ENCODE measurements at regions not wholly inside any gene's neighbourhood (a gene's known extent, or its start where the extent isn't known, plus 50 kb on each side); places are given as distances from the start of the nearest gene placed in this dataset.

GRCh38 chr10:59106441-59106840 lies 70.0 kb upstream of the PHYHIPL start:
- CTCF ChIA-PET = no interaction called here
- no peak for DNase-seq (ENCODE audit: extremely low spot score)
- POLR2A ChIA-PET = no interaction called here
- TF ChIP-seq FOXA1 (IDR thresholded peaks at IDR 0.05) = no peak
- no peak for TF ChIP-seq FOXK2 (IDR thresholded peaks at IDR 0.05)
- no peak for TF ChIP-seq LEF1 (IDR thresholded peaks at IDR 0.05; ENCODE audit: borderline replicate concordance)
- no peak for TF ChIP-seq ELF4 (IDR thresholded peaks at IDR 0.05)
- no peak for TF ChIP-seq ZNF384 (IDR thresholded peaks at IDR 0.05)
- no peak for TF ChIP-seq SP1 (IDR thresholded peaks at IDR 0.05)
- no peak for TF ChIP-seq FOXM1 (IDR thresholded peaks at IDR 0.05; ENCODE audit: borderline replicate concordance)
- TF ChIP-seq ARNT (IDR thresholded peaks at IDR 0.05) = no peak
- TF ChIP-seq PKNOX1 (IDR thresholded peaks at IDR 0.05) = no peak
- no peak for TF ChIP-seq BHLHE40 (IDR thresholded peaks at IDR 0.05; ENCODE audit: borderline replicate concordance)
- no peak for TF ChIP-seq TARDBP (IDR thresholded peaks at IDR 0.05)
- no peak for TF ChIP-seq CTBP1 (IDR thresholded peaks at IDR 0.05; ENCODE audit: borderline replicate concordance)
- no peak for TF ChIP-seq NFRKB (IDR thresholded peaks at IDR 0.05)
- no peak for TF ChIP-seq SUZ12 (IDR thresholded peaks at IDR 0.05)
- TF ChIP-seq L3MBTL2 (conservative IDR thresholded peaks at IDR 0.05) = no peak

GRCh38 chr10:59107147-59107546 lies 69.3 kb upstream of the PHYHIPL start:
- DNase-seq (ENCODE audit: extremely low spot score) = no peak
- no peak for TF ChIP-seq LEF1 (IDR thresholded peaks at IDR 0.05; ENCODE audit: borderline replicate concordance)
- TF ChIP-seq NFRKB (IDR thresholded peaks at IDR 0.05) = no peak
- no peak for TF ChIP-seq BHLHE40 (IDR thresholded peaks at IDR 0.05; ENCODE audit: borderline replicate concordance)
- TF ChIP-seq FOXK2 (IDR thresholded peaks at IDR 0.05) = no peak
- no peak for TF ChIP-seq L3MBTL2 (conservative IDR thresholded peaks at IDR 0.05)
- no peak for TF ChIP-seq FOXA1 (IDR thresholded peaks at IDR 0.05)
- no peak for TF ChIP-seq HDGF (IDR thresholded peaks at IDR 0.05; ENCODE audit: borderline replicate concordance)
- no peak for TF ChIP-seq CTBP1 (IDR thresholded peaks at IDR 0.05; ENCODE audit: borderline replicate concordance)
- no peak for TF ChIP-seq FOXM1 (IDR thresholded peaks at IDR 0.05; ENCODE audit: borderline replicate concordance)
- CTCF ChIA-PET = no interaction called here
- POLR2A ChIA-PET = no interaction called here

- POLR2A ChIA-PET = no interaction called here
- TF ChIP-seq FOXA1 (IDR thresholded peaks at IDR 0.05) (no peak), ZNF384 (IDR thresholded peaks at IDR 0.05) (no peak), PKNOX1 (IDR thresholded peaks at IDR 0.05) (no peak), SUZ12 (IDR thresholded peaks at IDR 0.05) (no peak), NFRKB (IDR thresholded peaks at IDR 0.05) (no peak), FOXM1 (IDR thresholded peaks at IDR 0.05; ENCODE audit: borderline replicate concordance) (no peak), SP1 (IDR thresholded peaks at IDR 0.05) (no peak), LEF1 (IDR thresholded peaks at IDR 0.05; ENCODE audit: borderline replicate concordance) (no peak), FOXK2 (IDR thresholded peaks at IDR 0.05) (no peak), HDGF (IDR thresholded peaks at IDR 0.05; ENCODE audit: borderline replicate concordance) (no peak), ELF4 (IDR thresholded peaks at IDR 0.05) (no peak), CTBP1 (IDR thresholded peaks at IDR 0.05; ENCODE audit: borderline replicate concordance) (no peak), TARDBP (IDR thresholded peaks at IDR 0.05) (no peak), BHLHE40 (IDR thresholded peaks at IDR 0.05; ENCODE audit: borderline replicate concordance) (no peak), ARNT (IDR thresholded peaks at IDR 0.05) (no peak), L3MBTL2 (conservative IDR thresholded peaks at IDR 0.05) (no peak)
Measured at GRCh38 chr10:59108296-59108870, 68.1 kb upstream of the PHYHIPL start.

GRCh38 chr10:59108886-59109288 lies 67.6 kb upstream of the PHYHIPL start:
- ChIA-PET CTCF (no interaction called here), POLR2A (no interaction called here)
- TF ChIP-seq ARNT (IDR thresholded peaks at IDR 0.05) (no peak), FOXA1 (IDR thresholded peaks at IDR 0.05) (no peak), HDGF (IDR thresholded peaks at IDR 0.05; ENCODE audit: borderline replicate concordance) (no peak), ELF4 (IDR thresholded peaks at IDR 0.05) (no peak), NFRKB (IDR thresholded peaks at IDR 0.05) (no peak), L3MBTL2 (conservative IDR thresholded peaks at IDR 0.05) (no peak), FOXK2 (IDR thresholded peaks at IDR 0.05) (no peak), FOXM1 (IDR thresholded peaks at IDR 0.05; ENCODE audit: borderline replicate concordance) (no peak), PKNOX1 (IDR thresholded peaks at IDR 0.05) (no peak), BHLHE40 (IDR thresholded peaks at IDR 0.05; ENCODE audit: borderline replicate concordance) (no peak), CTBP1 (IDR thresholded peaks at IDR 0.05; ENCODE audit: borderline replicate concordance) (no peak), LEF1 (IDR thresholded peaks at IDR 0.05; ENCODE audit: borderline replicate concordance) (no peak), ZNF384 (IDR thresholded peaks at IDR 0.05) (no peak), SUZ12 (IDR thresholded peaks at IDR 0.05) (no peak), TARDBP (IDR thresholded peaks at IDR 0.05) (no peak), SP1 (IDR thresholded peaks at IDR 0.05) (no peak)

More at GRCh38 chr10:59108296-59108870, 68.1 kb upstream of the PHYHIPL start:
- DNase-seq (ENCODE audit: extremely low spot score) = no peak
- CTCF ChIA-PET = interaction anchor here (0.6 kb wide), 1 partner anchor 11 kb away, joined by 3 read pairs; no protein-coding TSS in a partner anchor

GRCh38 chr10:59109826-59110225 lies 66.6 kb upstream of the PHYHIPL start:
- CTCF ChIA-PET = no interaction called here
- POLR2A ChIA-PET = no interaction called here
- TF ChIP-seq NFRKB (IDR thresholded peaks at IDR 0.05) = no peak
- no peak for TF ChIP-seq ELF4 (IDR thresholded peaks at IDR 0.05)
- no peak for TF ChIP-seq ZNF384 (IDR thresholded peaks at IDR 0.05)
- TF ChIP-seq SP1 (IDR thresholded peaks at IDR 0.05) = no peak
- no peak for TF ChIP-seq SUZ12 (IDR thresholded peaks at IDR 0.05)
- no peak for TF ChIP-seq BHLHE40 (IDR thresholded peaks at IDR 0.05; ENCODE audit: borderline replicate concordance)
- TF ChIP-seq L3MBTL2 (conservative IDR thresholded peaks at IDR 0.05) = no peak
- no peak for TF ChIP-seq FOXK2 (IDR thresholded peaks at IDR 0.05)
- no peak for TF ChIP-seq PKNOX1 (IDR thresholded peaks at IDR 0.05)
- no peak for TF ChIP-seq TARDBP (IDR thresholded peaks at IDR 0.05)
- no peak for TF ChIP-seq HDGF (IDR thresholded peaks at IDR 0.05; ENCODE audit: borderline replicate concordance)
- TF ChIP-seq ARNT (IDR thresholded peaks at IDR 0.05) = no peak
- no peak for TF ChIP-seq CTBP1 (IDR thresholded peaks at IDR 0.05; ENCODE audit: borderline replicate concordance)
- TF ChIP-seq FOXA1 (IDR thresholded peaks at IDR 0.05) = no peak
- no peak for TF ChIP-seq LEF1 (IDR thresholded peaks at IDR 0.05; ENCODE audit: borderline replicate concordance)
- no peak for DNase-seq (ENCODE audit: extremely low spot score)

More at GRCh38 chr10:59108886-59109288, 67.6 kb upstream of the PHYHIPL start:
- no peak for DNase-seq (ENCODE audit: extremely low spot score)
